Activated T-cell treated with anti-CD3 and anti-CD28 coated beads, Interleukin-2, amount 50 U/mL, for 24 hours (primary cell): ENCODE measurements at regions not wholly inside any gene's neighbourhood (a gene's known extent, or its start where the extent isn't known, plus 50 kb on each side); places are given as distances from the start of the nearest gene placed in this dataset.

Source experiments
- DNase-seq: peaks from one replicate; pipeline ENCODE4 v3.0.0-alpha.2; 2020
- H3K27ac Mint-ChIP-seq: 2 replicates; pipeline ENCODE4 v1.8.0; 2020; ENCODE audit warnings: mild to moderate bottlenecking, mixed read lengths
- H3K27me3 Mint-ChIP-seq: 2 replicates; pipeline ENCODE4 v1.8.0; 2020; ENCODE audit warnings: mixed read lengths
- H3K36me3 Mint-ChIP-seq: 2 replicates; pipeline ENCODE4 v1.8.0; 2020; ENCODE audit warnings: low read depth, mixed read lengths
- H3K4me1 Mint-ChIP-seq: 2 replicates; pipeline ENCODE4 v1.8.0; 2020; ENCODE audit warnings: low read depth, mixed read lengths
- H3K4me3 Mint-ChIP-seq: 2 replicates; pipeline ENCODE4 v1.8.0; 2020; ENCODE audit warnings: mild to moderate bottlenecking, moderate library complexity, mixed read lengths
- H3K9me3 Mint-ChIP-seq: 2 replicates; pipeline ENCODE4 v1.8.0; 2020; ENCODE audit warnings: mixed read lengths

GRCh38 chr13:67285611-67286010 lies 55.5 kb upstream of the PCDH9 start:
- Mint-ChIP-seq H3K36me3 (no peaks in the 10 kb centered on the region), H3K9me3 (peaks cover 2% of the 10 kb centered on the region), H3K27me3 (no peaks in the 10 kb centered on the region), H3K4me1 (no peaks in the 10 kb centered on the region), H3K27ac (no peak overlapping the region), H3K4me3 (no peak overlapping the region)
- no peak for DNase-seq

- Mint-ChIP-seq H3K27ac (no peak overlapping the region), H3K27me3 (no peaks in the 10 kb centered on the region), H3K9me3 (peaks cover 2% of the 10 kb centered on the region), H3K4me3 (no peak overlapping the region), H3K36me3 (no peaks in the 10 kb centered on the region), H3K4me1 (no peaks in the 10 kb centered on the region)
- no peak for DNase-seq
These were observed 53.5 kb upstream of the PCDH9 start for GRCh38 chr13:67283637-67284036.

- no peaks in the 10 kb centered on the region for H3K36me3 Mint-ChIP-seq
These were observed 51.3 kb upstream of the PCDH9 start for GRCh38 chr13:67281466-67281865.

More at GRCh38 chr13:67281466-67281865, 51.3 kb upstream of the PCDH9 start:
- no peaks in the 10 kb centered on the region for H3K27me3 Mint-ChIP-seq
- H3K4me1 Mint-ChIP-seq: no peaks in the 10 kb centered on the region
- DNase-seq: no peak
- H3K4me3 Mint-ChIP-seq: no peak overlapping the region
- no peaks in the 10 kb centered on the region for H3K9me3 Mint-ChIP-seq
- no peak overlapping the region for H3K27ac Mint-ChIP-seq
